Fibroblast of lung (primary cell): ENCODE measurements at regions not wholly inside any gene's neighbourhood (a gene's known extent, or its start where the extent isn't known, plus 50 kb on each side); places are given as distances from the start of the nearest gene placed in this dataset.

Source experiments
- DNase-seq, 2 donors: peaks; one replicate each; pipeline versions ENCODE4 v3.0.0 to v3.0.0-alpha.2; 2010; ENCODE audit warnings: low read depth in 2 of 2
- H2AFZ ChIP-seq: 2 replicates; pipeline ENCODE4 v1.5.1; 2012; ENCODE audit warnings: low read length, control low read depth, inconsistent platforms
- H3K27ac ChIP-seq: 2 replicates; pipeline ENCODE4 v1.5.1; 2011; ENCODE audit warnings: low read length, control low read depth; ENCODE audit not compliant: insufficient read depth
- H3K27me3 ChIP-seq: 2 replicates; pipeline ENCODE4 v1.5.1; 2011; ENCODE audit warnings: mild to moderate bottlenecking, low read length; ENCODE audit not compliant: control insufficient read depth, insufficient read depth
- H3K36me3 ChIP-seq: 2 replicates; pipeline ENCODE4 v1.5.1; 2011; ENCODE audit warnings: low read length; ENCODE audit not compliant: control insufficient read depth, insufficient read depth
- H3K4me1 ChIP-seq: 2 replicates; pipeline ENCODE4 v1.5.1; 2011; ENCODE audit warnings: low read length; ENCODE audit not compliant: control insufficient read depth, insufficient read depth; ENCODE audit errors: extremely low read depth
- H3K4me2 ChIP-seq: 2 replicates; pipeline ENCODE4 v1.5.1; 2011; ENCODE audit warnings: low read length, control low read depth; ENCODE audit not compliant: insufficient read depth; ENCODE audit errors: extremely low read depth
- H3K4me3 ChIP-seq, 4 experiments: fragments of 200-600 bp in 1 of 4; sonication (generic) in 1 of 4; replicated peaks in 1 of 4; 2 replicates each; pipeline ENCODE4 v1.5.1; 2011 to 2016; ENCODE audit warnings: low read length in 4 of 4, low read depth in 3 of 4, mild to moderate bottlenecking in 3 of 4, control low read depth in 2 of 4, inconsistent platforms in 1 of 4, mixed read lengths in 1 of 4; ENCODE audit not compliant: insufficient read depth in 1 of 4; ENCODE audit errors: control extremely low read depth in 1 of 4
- H3K79me2 ChIP-seq: 2 replicates; pipeline ENCODE4 v1.5.1; 2012; ENCODE audit warnings: mild to moderate bottlenecking, low read length, inconsistent platforms; ENCODE audit not compliant: control insufficient read depth, insufficient read depth
- H3K9ac ChIP-seq: 2 replicates; pipeline ENCODE4 v1.5.1; 2011; ENCODE audit warnings: mild to moderate bottlenecking, low read length, control low read depth; ENCODE audit not compliant: insufficient read depth
- H3K9me3 ChIP-seq: 2 replicates; pipeline ENCODE4 v1.5.1; 2012; ENCODE audit warnings: low read depth, low read length; ENCODE audit not compliant: control insufficient read depth, insufficient read depth
- H4K20me1 ChIP-seq: 2 replicates; pipeline ENCODE4 v1.5.1; 2011; ENCODE audit warnings: low read length; ENCODE audit not compliant: control insufficient read depth, insufficient read depth; ENCODE audit errors: extremely low read depth
- EZH2 ChIP-seq: IDR thresholded peaks from 2 replicates; pipeline ENCODE4 v1.5.1; 2012; ENCODE audit warnings: low read length, control low read depth, mild to moderate bottlenecking; ENCODE audit errors: missing control alignments
- TF ChIP-seq, protein P1 (sequence below), 2 donors: IDR thresholded peaks in 1 of 2; conservative IDR thresholded peaks in 1 of 2; 1 replicate in 1 of 2; 2 replicates in 1 of 2; pipeline ENCODE4 v1.5.1; 2011 to 2012; ENCODE audit warnings: low read length in 2 of 2, control low read depth in 1 of 2, inconsistent platforms in 1 of 2, low read depth in 1 of 2, mild to moderate bottlenecking in 1 of 2

DNA sequence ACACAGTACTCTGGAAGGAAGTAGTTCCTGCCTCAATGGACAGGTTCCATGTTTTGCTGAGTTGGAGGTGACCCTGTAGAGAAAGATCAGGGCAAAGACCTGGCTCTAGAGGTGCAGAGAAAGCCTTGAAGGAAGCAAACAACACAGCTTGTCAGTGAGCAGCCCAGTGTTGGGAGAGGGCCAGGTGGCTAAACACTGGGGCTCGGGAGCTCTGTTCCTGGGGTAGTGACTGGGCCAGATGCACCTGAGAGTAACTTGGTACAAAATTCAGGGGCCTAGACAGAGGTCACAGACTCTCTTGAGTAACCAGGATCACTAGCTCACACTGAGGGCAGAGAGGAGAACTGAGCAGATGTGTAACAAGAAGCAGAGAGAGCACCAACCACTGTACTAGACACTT is 138.4 kb upstream of the NALF2 start:
- TF ChIP-seq, protein P1, sequence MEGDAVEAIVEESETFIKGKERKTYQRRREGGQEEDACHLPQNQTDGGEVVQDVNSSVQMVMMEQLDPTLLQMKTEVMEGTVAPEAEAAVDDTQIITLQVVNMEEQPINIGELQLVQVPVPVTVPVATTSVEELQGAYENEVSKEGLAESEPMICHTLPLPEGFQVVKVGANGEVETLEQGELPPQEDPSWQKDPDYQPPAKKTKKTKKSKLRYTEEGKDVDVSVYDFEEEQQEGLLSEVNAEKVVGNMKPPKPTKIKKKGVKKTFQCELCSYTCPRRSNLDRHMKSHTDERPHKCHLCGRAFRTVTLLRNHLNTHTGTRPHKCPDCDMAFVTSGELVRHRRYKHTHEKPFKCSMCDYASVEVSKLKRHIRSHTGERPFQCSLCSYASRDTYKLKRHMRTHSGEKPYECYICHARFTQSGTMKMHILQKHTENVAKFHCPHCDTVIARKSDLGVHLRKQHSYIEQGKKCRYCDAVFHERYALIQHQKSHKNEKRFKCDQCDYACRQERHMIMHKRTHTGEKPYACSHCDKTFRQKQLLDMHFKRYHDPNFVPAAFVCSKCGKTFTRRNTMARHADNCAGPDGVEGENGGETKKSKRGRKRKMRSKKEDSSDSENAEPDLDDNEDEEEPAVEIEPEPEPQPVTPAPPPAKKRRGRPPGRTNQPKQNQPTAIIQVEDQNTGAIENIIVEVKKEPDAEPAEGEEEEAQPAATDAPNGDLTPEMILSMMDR (conservative IDR thresholded peaks at IDR 0.05 in 1 of 2, IDR thresholded peaks at IDR 0.05 in 1 of 2; ENCODE audit: low read depth in 1 of 2, low read length in 2 of 2) = no peak
- Histone ChIP-seq H3K79me2 (no peaks in the 10 kb centered on the region), H3K4me2 (no peak overlapping the region), H3K9ac (no peak overlapping the region), H3K36me3 (no peaks in the 10 kb centered on the region), H4K20me1 (no peaks in the 10 kb centered on the region), H3K27ac (no peak overlapping the region), H3K4me3 (no peak overlapping the region), H3K9me3 (no peaks in the 10 kb centered on the region), H2AFZ (no peak overlapping the region), H3K4me1 (no peaks in the 10 kb centered on the region), H3K27me3 (no peaks in the 10 kb centered on the region)
- no peak for DNase-seq

DNA sequence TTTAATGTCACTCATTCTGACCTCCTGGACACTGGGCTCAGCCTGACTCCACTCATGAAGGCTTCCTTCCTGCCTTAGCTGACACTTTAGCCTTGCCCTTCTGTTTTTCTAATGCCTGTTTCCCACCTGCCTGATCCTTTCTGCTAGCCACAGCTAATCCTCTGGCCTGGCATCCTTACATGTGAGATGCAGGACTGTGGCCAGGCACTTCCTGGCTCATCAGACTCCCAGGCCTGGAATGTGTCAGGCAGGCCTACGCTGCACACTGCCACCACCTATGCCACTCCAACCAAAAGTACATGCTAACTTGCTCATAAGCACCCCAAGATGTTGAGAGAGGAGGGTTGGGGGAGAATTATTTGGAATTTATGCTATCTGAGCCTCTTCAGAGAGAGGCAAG is 138.8 kb upstream of the NALF2 start:
- H4K20me1 ChIP-seq = no peaks in the 10 kb centered on the region
- no peak overlapping the region for H3K4me3 ChIP-seq
- H3K79me2 ChIP-seq = no peaks in the 10 kb centered on the region
- H3K27ac ChIP-seq = no peak overlapping the region
- H3K36me3 ChIP-seq = no peaks in the 10 kb centered on the region
- H3K4me2 ChIP-seq = no peak overlapping the region
- TF ChIP-seq EZH2 = no peak
- TF ChIP-seq, protein P1 (conservative IDR thresholded peaks at IDR 0.05 in 1 of 2, IDR thresholded peaks at IDR 0.05 in 1 of 2; ENCODE audit: low read depth in 1 of 2, low read length in 2 of 2) = no peak
- H3K9ac ChIP-seq = no peak overlapping the region
- DNase-seq = no peak
- H2AFZ ChIP-seq = no peak overlapping the region
- H3K4me1 ChIP-seq = no peaks in the 10 kb centered on the region
- no peaks in the 10 kb centered on the region for H3K27me3 ChIP-seq
- no peaks in the 10 kb centered on the region for H3K9me3 ChIP-seq

DNA sequence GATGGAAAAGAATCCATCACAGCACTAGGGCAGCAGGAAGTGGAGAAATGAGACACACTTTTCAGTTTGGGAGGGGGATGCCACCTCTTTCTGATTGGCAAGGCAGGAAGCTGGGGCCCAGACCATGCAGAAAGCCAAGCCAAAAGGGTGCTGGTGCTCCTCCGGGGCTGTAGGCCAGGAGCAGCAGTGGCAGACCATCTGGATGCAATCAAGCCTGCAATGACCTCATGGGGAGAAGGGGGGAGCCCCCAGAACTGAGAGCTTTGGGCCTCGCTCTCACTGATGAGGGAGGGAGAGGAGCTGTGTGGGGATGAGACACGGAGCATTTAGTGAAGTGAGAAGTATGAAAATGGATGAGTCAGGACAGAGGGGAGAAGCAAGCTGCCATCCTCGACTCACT is 141.3 kb upstream of the NALF2 start:
- DNase-seq = peak; percentile 4 to 47
- no peak overlapping the region for H3K9ac ChIP-seq
- no peaks in the 10 kb centered on the region for H3K27me3 ChIP-seq
- TF ChIP-seq, protein P1 (conservative IDR thresholded peaks at IDR 0.05 in 1 of 2, IDR thresholded peaks at IDR 0.05 in 1 of 2; ENCODE audit: low read depth in 1 of 2, low read length in 2 of 2) = no peak
- TF ChIP-seq EZH2 = no peak
- H3K79me2 ChIP-seq = no peaks in the 10 kb centered on the region
- no peak overlapping the region for H3K4me2 ChIP-seq
- H3K27ac ChIP-seq = no peak overlapping the region
- H3K9me3 ChIP-seq = no peaks in the 10 kb centered on the region
- H2AFZ ChIP-seq = no peak overlapping the region
- H3K4me3 ChIP-seq = no peak overlapping the region
- no peaks in the 10 kb centered on the region for H3K36me3 ChIP-seq
- H3K4me1 ChIP-seq = no peaks in the 10 kb centered on the region
- H4K20me1 ChIP-seq = no peaks in the 10 kb centered on the region
